Upper lobe of left lung (tissue), 4 donors: ENCODE measurements at regions not wholly inside any gene's neighbourhood (a gene's known extent, or its start where the extent isn't known, plus 50 kb on each side); places are given as distances from the start of the nearest gene placed in this dataset.

Source experiments
- EP300 ChIP-seq, 4 donors: sonication (generic); formaldehyde crosslinking; IDR thresholded peaks; one replicate each; pipeline ENCODE4 v1.5.1; 2017; ENCODE audit warnings: antibody characterized with exemption in 4 of 4, control low read depth in 2 of 4
- POLR2A ChIP-seq, 4 donors: fragments of 450-650 bp; IDR thresholded peaks; one replicate each; pipeline ENCODE4 v1.5.1; 2016 to 2017; ENCODE audit warnings: antibody characterized with exemption in 4 of 4, mild to moderate bottlenecking in 2 of 4
- POLR2AphosphoS5 ChIP-seq, 2 donors: sonication (generic); formaldehyde crosslinking; IDR thresholded peaks; one replicate each; pipeline ENCODE4 v1.5.1; 2017; ENCODE audit warnings: antibody characterized with exemption in 2 of 2
- TF ChIP-seq, protein P1 (sequence below), 6 experiments: fragments of 450-650 bp in 4 of 6; fragments of 200-600 bp in 2 of 6; sonication (generic) in 2 of 6; IDR thresholded peaks; one replicate each; pipeline ENCODE4 v1.5.1; 2016 to 2019; ENCODE audit warnings: antibody characterized with exemption in 6 of 6

DNA sequence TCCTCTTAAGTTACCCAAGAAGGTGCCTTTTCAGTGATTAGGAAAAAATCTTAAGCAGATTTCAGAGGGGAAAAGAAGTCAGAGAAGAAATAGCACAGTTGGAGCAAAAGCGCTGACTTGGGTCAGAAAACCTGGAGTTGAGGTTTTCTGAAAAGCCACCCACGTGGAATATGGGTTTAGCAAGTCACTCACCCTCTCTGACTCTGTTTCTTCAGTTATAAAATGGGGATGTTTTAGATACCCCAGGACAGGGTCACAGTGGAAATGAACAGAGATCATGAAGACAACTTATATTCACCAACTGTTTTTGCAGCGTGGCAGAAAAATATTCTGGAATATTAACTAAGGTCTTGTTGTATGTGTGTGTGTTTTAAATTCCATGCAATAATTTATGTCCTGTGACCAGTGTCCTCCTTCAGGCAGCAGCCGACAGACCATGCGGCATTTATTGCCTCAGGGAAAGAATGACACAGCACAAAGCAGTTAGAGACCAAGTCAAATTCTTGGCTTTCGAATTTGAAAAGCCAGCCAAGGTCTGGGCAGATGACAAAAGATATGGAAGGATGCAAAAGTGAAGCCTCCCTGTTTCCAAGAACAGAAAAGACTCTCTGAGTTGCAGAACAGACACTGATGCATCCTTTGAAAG is 119.9 kb downstream of the MIAT start:
- TF ChIP-seq, protein P1, sequence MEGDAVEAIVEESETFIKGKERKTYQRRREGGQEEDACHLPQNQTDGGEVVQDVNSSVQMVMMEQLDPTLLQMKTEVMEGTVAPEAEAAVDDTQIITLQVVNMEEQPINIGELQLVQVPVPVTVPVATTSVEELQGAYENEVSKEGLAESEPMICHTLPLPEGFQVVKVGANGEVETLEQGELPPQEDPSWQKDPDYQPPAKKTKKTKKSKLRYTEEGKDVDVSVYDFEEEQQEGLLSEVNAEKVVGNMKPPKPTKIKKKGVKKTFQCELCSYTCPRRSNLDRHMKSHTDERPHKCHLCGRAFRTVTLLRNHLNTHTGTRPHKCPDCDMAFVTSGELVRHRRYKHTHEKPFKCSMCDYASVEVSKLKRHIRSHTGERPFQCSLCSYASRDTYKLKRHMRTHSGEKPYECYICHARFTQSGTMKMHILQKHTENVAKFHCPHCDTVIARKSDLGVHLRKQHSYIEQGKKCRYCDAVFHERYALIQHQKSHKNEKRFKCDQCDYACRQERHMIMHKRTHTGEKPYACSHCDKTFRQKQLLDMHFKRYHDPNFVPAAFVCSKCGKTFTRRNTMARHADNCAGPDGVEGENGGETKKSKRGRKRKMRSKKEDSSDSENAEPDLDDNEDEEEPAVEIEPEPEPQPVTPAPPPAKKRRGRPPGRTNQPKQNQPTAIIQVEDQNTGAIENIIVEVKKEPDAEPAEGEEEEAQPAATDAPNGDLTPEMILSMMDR (IDR thresholded peaks at IDR 0.05) = no peak
- TF ChIP-seq POLR2A (IDR thresholded peaks at IDR 0.05) = no peak
- TF ChIP-seq POLR2AphosphoS5 (IDR thresholded peaks at IDR 0.05) = no peak
- no peak for TF ChIP-seq EP300 (IDR thresholded peaks at IDR 0.05)
